HCT116 (cell line): ENCODE measurements at regions not wholly inside any gene's neighbourhood (a gene's known extent, or its start where the extent isn't known, plus 50 kb on each side); places are given as distances from the start of the nearest gene placed in this dataset.

Experiments used
- ATAC-seq: fragments of 200-7000 bp; cut with Tn5 transposase; 2 replicates; pipeline ENCODE4 v1.9.1; 2020; ENCODE audit warnings: mild to moderate bottlenecking, moderate library complexity
- BruUV-seq: library from RNA; stranded (reverse); fragments of 400-500 nt; replicated peaks from 2 replicates; lab custom pipeline; 2021; lab: Mats Ljungman, UMichigan
- CTCF ChIA-PET: fragments of 300-600 bp; sonication (Branson Sonifier 250); formaldehyde crosslinking; loops from one replicate; lab custom pipeline; 2021; ENCODE audit warnings: antibody characterized with exemption; lab: Charles Lee
- POLR2A ChIA-PET: fragments of 300-600, 350-600 bp; sonication (Branson Sonifier 250); formaldehyde crosslinking; loops from one replicate; lab custom pipeline; 2021; ENCODE audit warnings: antibody characterized with exemption; lab: Charles Lee
- RAD21 ChIA-PET, 2 experiments: fragments of 300-600 bp; sonication (Branson Sonifier 250); formaldehyde crosslinking; loops; one replicate each; lab custom pipeline; 2023; ENCODE audit warnings: low total read pairs in 2 of 2; ENCODE audit not compliant: uncharacterized antibody in 2 of 2, unreplicated experiment in 2 of 2, low non-redundant PET in 1 of 2; lab: Charles Lee
- DNase-seq: peaks from one replicate; pipeline ENCODE4 v3.0.0-alpha.2; 2010; ENCODE audit warnings: low read depth, low spot score
- H2AFZ ChIP-seq: fragments of 200-600 bp; shearing (Covaris generic), sonication (generic); 2 replicates; pipeline ENCODE4 v1.6.1; 2017; ENCODE audit warnings: low read depth, mixed run types, mixed read lengths, antibody characterized with exemption, low read length; ENCODE audit not compliant: poor library complexity, severe bottlenecking
- H3K27ac ChIP-seq: 2 replicates; pipeline ENCODE4 v1.5.1; 2012; ENCODE audit warnings: low read depth, low read length
- H3K27me3 ChIP-seq: fragments of 200-600 bp; sonication (generic); 2 replicates; pipeline ENCODE4 v1.6.1; 2016; ENCODE audit warnings: mixed run types, low read length, mixed read lengths; ENCODE audit not compliant: insufficient read depth
- H3K36me3 ChIP-seq, 2 experiments: fragments of 200-500 bp in 1 of 2; fragments of 200-600 bp in 1 of 2; sonication (Bioruptor generic) in 1 of 2; sonication (generic) in 1 of 2; 2 replicates each; pipeline versions ENCODE4 v1.5.1 to v1.6.1; 2014 to 2016; ENCODE audit warnings: low read length in 2 of 2, inconsistent platforms in 1 of 2, mixed read lengths in 1 of 2, mixed run types in 1 of 2; ENCODE audit not compliant: insufficient read depth in 2 of 2, control insufficient read depth in 1 of 2
- H3K4me1 ChIP-seq, 2 experiments: fragments of 200-600 bp in 1 of 2; sonication (generic) in 1 of 2; 2 replicates each; pipeline versions ENCODE4 v1.5.1 to v1.6.1; 2012 to 2017; ENCODE audit warnings: low read length in 2 of 2, inconsistent platforms in 1 of 2, mild to moderate bottlenecking in 1 of 2, mixed read lengths in 1 of 2, mixed run types in 1 of 2, moderate library complexity in 1 of 2; ENCODE audit not compliant: insufficient read depth in 2 of 2, control insufficient read depth in 1 of 2
- H3K4me2 ChIP-seq: fragments of 200-600 bp; sonication (generic); 2 replicates; pipeline ENCODE4 v1.6.1; 2017; ENCODE audit warnings: mixed run types, low read length, mixed read lengths
- H3K4me3 ChIP-seq, 2 experiments: fragments of 200-600 bp in 1 of 2; sonication (generic) in 1 of 2; replicated peaks in 1 of 2; 2 replicates each; pipeline ENCODE4 v1.5.1; 2011 to 2016; ENCODE audit warnings: low read length in 2 of 2, control low read depth in 1 of 2, low read depth in 1 of 2, mild to moderate bottlenecking in 1 of 2, mixed read lengths in 1 of 2, mixed run types in 1 of 2
- H3K79me2 ChIP-seq: fragments of 200-600 bp; sonication (generic); 2 replicates; pipeline ENCODE4 v1.6.1; 2017; ENCODE audit warnings: mild to moderate bottlenecking, mixed run types, low read length, moderate library complexity, mixed read lengths; ENCODE audit not compliant: insufficient read depth
- H3K9ac ChIP-seq: fragments of 200-600 bp; sonication (generic); 2 replicates; pipeline ENCODE4 v1.6.1; 2016; ENCODE audit warnings: low read length, mixed read lengths
- H3K9me2 ChIP-seq: fragments of 200-600 bp; sonication (generic), shearing (Covaris generic); 2 replicates; pipeline ENCODE4 v1.6.1; 2017; ENCODE audit warnings: mixed run types, mild to moderate bottlenecking, moderate library complexity; ENCODE audit not compliant: insufficient read depth
- H3K9me3 ChIP-seq, 2 experiments: fragments of 200-500 bp in 1 of 2; fragments of 200-600 bp in 1 of 2; sonication (Bioruptor generic) in 1 of 2; sonication (generic) in 1 of 2; 2 replicates each; pipeline ENCODE4 v1.6.1; 2014 to 2017; ENCODE audit warnings: low read length in 2 of 2, mixed read lengths in 2 of 2, inconsistent platforms in 1 of 2, low read depth in 1 of 2, mild to moderate bottlenecking in 1 of 2, mixed run types in 1 of 2, moderate library complexity in 1 of 2; ENCODE audit not compliant: control insufficient read depth in 1 of 2, insufficient read depth in 1 of 2
- H4K20me1 ChIP-seq: fragments of 200-600 bp; sonication (generic), shearing (Covaris generic); 2 replicates; pipeline ENCODE4 v1.6.1; 2017; ENCODE audit warnings: mixed run types, mild to moderate bottlenecking, moderate library complexity; ENCODE audit not compliant: insufficient read depth
- CEBPB ChIP-seq: IDR thresholded peaks from 2 replicates; pipeline ENCODE4 v1.6.1; 2012; ENCODE audit warnings: low read depth
- EGR1 ChIP-seq: IDR thresholded peaks from 2 replicates; pipeline ENCODE4 v1.6.1; 2012; ENCODE audit warnings: low read depth
- ELF1 ChIP-seq: IDR thresholded peaks from 2 replicates; pipeline ENCODE4 v1.6.1; 2012; ENCODE audit warnings: low read depth, borderline replicate concordance
- EZH2phosphoT487 ChIP-seq: fragments of 200-600 bp; IDR thresholded peaks from 2 replicates; pipeline ENCODE4 v1.6.1; 2018; ENCODE audit warnings: antibody characterized with exemption, borderline replicate concordance
- JUND ChIP-seq: IDR thresholded peaks from 2 replicates; pipeline ENCODE4 v1.6.1; 2012
- POLR2A ChIP-seq: IDR thresholded peaks from 2 replicates; pipeline ENCODE4 v1.7.0; 2011; ENCODE audit warnings: borderline replicate concordance; ENCODE audit not compliant: insufficient read depth, insufficient read length; ENCODE audit errors: extremely low read depth
- POLR2AphosphoS5 ChIP-seq: IDR thresholded peaks from 2 replicates; pipeline ENCODE4 v1.6.1; 2011; ENCODE audit warnings: mild to moderate bottlenecking, low read depth, low read length, moderate library complexity
- RAD21 ChIP-seq: IDR thresholded peaks from 2 replicates; pipeline ENCODE4 v1.6.1; 2012; ENCODE audit warnings: low read depth, mild to moderate bottlenecking
- SIN3A ChIP-seq: IDR thresholded peaks from 2 replicates; pipeline ENCODE4 v1.6.1; 2012; ENCODE audit warnings: low read depth
- SP1 ChIP-seq: IDR thresholded peaks from 2 replicates; pipeline ENCODE4 v1.6.1; 2012; ENCODE audit warnings: low read depth
- SRF ChIP-seq: IDR thresholded peaks from 2 replicates; pipeline ENCODE4 v1.6.1; 2012; ENCODE audit warnings: low read depth
- TCF7L2 ChIP-seq: IDR thresholded peaks from 2 replicates; pipeline ENCODE4 v1.7.0; 2011; ENCODE audit warnings: borderline replicate concordance, inconsistent platforms; ENCODE audit not compliant: insufficient read depth, insufficient read length; ENCODE audit errors: extremely low read depth
- ZNF274 ChIP-seq: fragments of 200-500 bp; sonication (Bioruptor generic); IDR thresholded peaks from 2 replicates; pipeline ENCODE4 v1.6.1; 2014; ENCODE audit warnings: mild to moderate bottlenecking, low read depth, low read length, inconsistent platforms
- intact Hi-C: fragments of 100-400 bp; cut with micrococcal nuclease; formaldehyde crosslinking; loops from 2 replicates; pipeline ENCODE4 v1.10.0; 2022
- TF ChIP-seq, protein P1 (sequence below): IDR thresholded peaks from 2 replicates; pipeline ENCODE4 v1.6.1; 2011; ENCODE audit warnings: mild to moderate bottlenecking, low read length, moderate library complexity; ENCODE audit not compliant: insufficient replicate concordance; ENCODE audit errors: extremely low read depth
- TF ChIP-seq, protein P2 (sequence below): IDR thresholded peaks from 2 replicates; pipeline ENCODE4 v1.6.1; 2012
- TF ChIP-seq, protein P3 (sequence below): IDR thresholded peaks from 2 replicates; pipeline ENCODE4 v1.6.1; 2012; ENCODE audit warnings: low read depth

DNA sequence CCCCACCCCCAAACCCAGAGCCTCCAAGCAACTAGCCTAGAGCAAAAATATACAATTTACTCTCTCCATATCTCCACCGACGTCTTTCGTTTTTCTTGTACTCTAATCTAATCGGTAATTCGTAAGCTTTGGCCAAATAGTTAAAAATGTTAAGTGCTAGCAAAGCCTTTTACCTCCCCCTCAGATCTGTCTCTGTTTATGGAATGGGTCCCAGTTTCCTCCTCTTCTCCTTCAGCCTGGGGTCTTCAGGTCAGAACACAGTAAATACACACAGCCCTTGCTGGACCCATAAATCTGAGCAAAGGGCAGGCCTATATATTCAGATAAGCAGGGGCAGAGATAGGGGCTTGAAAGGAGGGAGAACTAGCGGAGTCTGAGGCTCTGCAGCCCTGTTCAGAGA lies 267.4 kb downstream of the MEIS1 start:
- TF ChIP-seq EZH2phosphoT487 = no peak
- TF ChIP-seq TCF7L2 = no peak
- no peak for TF ChIP-seq ELF1
- no peak for TF ChIP-seq SP1
- no peak for TF ChIP-seq EGR1
- TF ChIP-seq, protein P1, sequence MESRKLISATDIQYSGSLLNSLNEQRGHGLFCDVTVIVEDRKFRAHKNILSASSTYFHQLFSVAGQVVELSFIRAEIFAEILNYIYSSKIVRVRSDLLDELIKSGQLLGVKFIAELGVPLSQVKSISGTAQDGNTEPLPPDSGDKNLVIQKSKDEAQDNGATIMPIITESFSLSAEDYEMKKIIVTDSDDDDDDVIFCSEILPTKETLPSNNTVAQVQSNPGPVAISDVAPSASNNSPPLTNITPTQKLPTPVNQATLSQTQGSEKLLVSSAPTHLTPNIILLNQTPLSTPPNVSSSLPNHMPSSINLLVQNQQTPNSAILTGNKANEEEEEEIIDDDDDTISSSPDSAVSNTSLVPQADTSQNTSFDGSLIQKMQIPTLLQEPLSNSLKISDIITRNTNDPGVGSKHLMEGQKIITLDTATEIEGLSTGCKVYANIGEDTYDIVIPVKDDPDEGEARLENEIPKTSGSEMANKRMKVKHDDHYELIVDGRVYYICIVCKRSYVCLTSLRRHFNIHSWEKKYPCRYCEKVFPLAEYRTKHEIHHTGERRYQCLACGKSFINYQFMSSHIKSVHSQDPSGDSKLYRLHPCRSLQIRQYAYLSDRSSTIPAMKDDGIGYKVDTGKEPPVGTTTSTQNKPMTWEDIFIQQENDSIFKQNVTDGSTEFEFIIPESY = no peak
- no peak for TF ChIP-seq POLR2AphosphoS5
- TF ChIP-seq, all 23 proteins: peak for 0
- H4K20me1 ChIP-seq = no peaks in the 10 kb centered on the region
- H2AFZ ChIP-seq = no peak overlapping the region
- H3K4me3 ChIP-seq = no peak overlapping the region
- ATAC-seq (no peak), DNase-seq (no peak)
- no TSS peak for BruUV-seq
- no peaks in the 10 kb centered on the region for H3K36me3 ChIP-seq
- no peak overlapping the region for H3K9ac ChIP-seq
- H3K79me2 ChIP-seq = no peaks in the 10 kb centered on the region
- intact Hi-C loops = no loop called here
- RAD21 ChIA-PET = no interaction called here
- H3K27ac ChIP-seq = no peak overlapping the region
- no peaks in the 10 kb centered on the region for H3K4me1 ChIP-seq
- peaks cover 3% of the 10 kb centered on the region in 2 experiments; a peak in 2 of 4 replicates for H3K9me3 ChIP-seq
- POLR2A ChIA-PET = no interaction called here
- no peak overlapping the region for H3K4me2 ChIP-seq
- no peaks in the 10 kb centered on the region for H3K27me3 ChIP-seq
- CTCF ChIA-PET = no interaction called here
- H3K9me2 ChIP-seq = no peaks in the 10 kb centered on the region

DNA sequence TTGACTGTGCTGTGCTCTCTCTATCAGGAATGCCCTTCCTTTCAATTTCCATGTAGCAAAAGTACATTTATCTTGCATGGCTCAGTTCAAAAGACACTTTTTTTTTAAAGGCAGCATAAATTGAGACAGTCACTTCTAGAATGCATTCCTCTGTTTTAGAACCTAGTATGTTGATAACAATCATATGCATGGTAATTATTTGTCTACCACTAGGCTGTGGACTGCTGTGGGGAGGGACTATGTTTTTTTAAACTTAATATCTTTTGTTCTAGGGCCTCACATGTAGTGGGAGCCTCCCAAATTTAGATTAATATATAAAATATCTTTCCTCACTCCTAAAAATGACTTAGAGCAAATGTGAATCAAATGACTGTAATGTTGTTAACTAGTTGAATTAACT lies 269.9 kb downstream of the MEIS1 start:
- intact Hi-C loops = no loop called here
- ChIA-PET RAD21 (no interaction called here), CTCF (no interaction called here), POLR2A (no interaction called here)
- H4K20me1 ChIP-seq = no peaks in the 10 kb centered on the region
- BruUV-seq = no TSS peak
- ATAC-seq (no peak), DNase-seq (no peak)
- no peaks in the 10 kb centered on the region for H3K4me1 ChIP-seq
- H3K4me3 ChIP-seq = no peak overlapping the region
- no peaks in the 10 kb centered on the region for H3K9me2 ChIP-seq
- H3K9ac ChIP-seq = no peak overlapping the region
- no peak overlapping the region for H3K4me2 ChIP-seq
- H3K9me3 ChIP-seq = peaks cover 3% of the 10 kb centered on the region in 2 experiments; a peak in 2 of 4 replicates
- H3K27ac ChIP-seq = no peak overlapping the region
- no peaks in the 10 kb centered on the region for H3K79me2 ChIP-seq
- no peaks in the 10 kb centered on the region for H3K36me3 ChIP-seq
- no peaks in the 10 kb centered on the region for H3K27me3 ChIP-seq
- no peak overlapping the region for H2AFZ ChIP-seq
- TF ChIP-seq RAD21 = no peak
- TF ChIP-seq EGR1 = no peak
- TF ChIP-seq, protein P2, sequence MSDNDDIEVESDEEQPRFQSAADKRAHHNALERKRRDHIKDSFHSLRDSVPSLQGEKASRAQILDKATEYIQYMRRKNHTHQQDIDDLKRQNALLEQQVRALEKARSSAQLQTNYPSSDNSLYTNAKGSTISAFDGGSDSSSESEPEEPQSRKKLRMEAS = no peak
- TF ChIP-seq POLR2A = no peak
- no peak for TF ChIP-seq TCF7L2
- TF ChIP-seq ZNF274 = no peak
- no peak for TF ChIP-seq JUND
- TF ChIP-seq, protein P3, sequence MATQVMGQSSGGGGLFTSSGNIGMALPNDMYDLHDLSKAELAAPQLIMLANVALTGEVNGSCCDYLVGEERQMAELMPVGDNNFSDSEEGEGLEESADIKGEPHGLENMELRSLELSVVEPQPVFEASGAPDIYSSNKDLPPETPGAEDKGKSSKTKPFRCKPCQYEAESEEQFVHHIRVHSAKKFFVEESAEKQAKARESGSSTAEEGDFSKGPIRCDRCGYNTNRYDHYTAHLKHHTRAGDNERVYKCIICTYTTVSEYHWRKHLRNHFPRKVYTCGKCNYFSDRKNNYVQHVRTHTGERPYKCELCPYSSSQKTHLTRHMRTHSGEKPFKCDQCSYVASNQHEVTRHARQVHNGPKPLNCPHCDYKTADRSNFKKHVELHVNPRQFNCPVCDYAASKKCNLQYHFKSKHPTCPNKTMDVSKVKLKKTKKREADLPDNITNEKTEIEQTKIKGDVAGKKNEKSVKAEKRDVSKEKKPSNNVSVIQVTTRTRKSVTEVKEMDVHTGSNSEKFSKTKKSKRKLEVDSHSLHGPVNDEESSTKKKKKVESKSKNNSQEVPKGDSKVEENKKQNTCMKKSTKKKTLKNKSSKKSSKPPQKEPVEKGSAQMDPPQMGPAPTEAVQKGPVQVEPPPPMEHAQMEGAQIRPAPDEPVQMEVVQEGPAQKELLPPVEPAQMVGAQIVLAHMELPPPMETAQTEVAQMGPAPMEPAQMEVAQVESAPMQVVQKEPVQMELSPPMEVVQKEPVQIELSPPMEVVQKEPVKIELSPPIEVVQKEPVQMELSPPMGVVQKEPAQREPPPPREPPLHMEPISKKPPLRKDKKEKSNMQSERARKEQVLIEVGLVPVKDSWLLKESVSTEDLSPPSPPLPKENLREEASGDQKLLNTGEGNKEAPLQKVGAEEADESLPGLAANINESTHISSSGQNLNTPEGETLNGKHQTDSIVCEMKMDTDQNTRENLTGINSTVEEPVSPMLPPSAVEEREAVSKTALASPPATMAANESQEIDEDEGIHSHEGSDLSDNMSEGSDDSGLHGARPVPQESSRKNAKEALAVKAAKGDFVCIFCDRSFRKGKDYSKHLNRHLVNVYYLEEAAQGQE = no peak
- no peak for TF ChIP-seq SP1
- no peak for TF ChIP-seq SRF
- no peak for TF ChIP-seq CEBPB
- no peak for TF ChIP-seq ELF1
- TF ChIP-seq SIN3A = no peak
